GM12874 (cell line): ENCODE measurements at regions not wholly inside any gene's neighbourhood (a gene's known extent, or its start where the extent isn't known, plus 50 kb on each side); places are given as distances from the start of the nearest gene placed in this dataset.

Experiments used
- TF ChIP-seq, protein P1 (sequence below): IDR thresholded peaks from 2 replicates; pipeline ENCODE4 v1.5.1; 2011; ENCODE audit warnings: low read depth, mild to moderate bottlenecking, control low read depth, low read length, moderate library complexity; ENCODE audit not compliant: insufficient read depth

DNA sequence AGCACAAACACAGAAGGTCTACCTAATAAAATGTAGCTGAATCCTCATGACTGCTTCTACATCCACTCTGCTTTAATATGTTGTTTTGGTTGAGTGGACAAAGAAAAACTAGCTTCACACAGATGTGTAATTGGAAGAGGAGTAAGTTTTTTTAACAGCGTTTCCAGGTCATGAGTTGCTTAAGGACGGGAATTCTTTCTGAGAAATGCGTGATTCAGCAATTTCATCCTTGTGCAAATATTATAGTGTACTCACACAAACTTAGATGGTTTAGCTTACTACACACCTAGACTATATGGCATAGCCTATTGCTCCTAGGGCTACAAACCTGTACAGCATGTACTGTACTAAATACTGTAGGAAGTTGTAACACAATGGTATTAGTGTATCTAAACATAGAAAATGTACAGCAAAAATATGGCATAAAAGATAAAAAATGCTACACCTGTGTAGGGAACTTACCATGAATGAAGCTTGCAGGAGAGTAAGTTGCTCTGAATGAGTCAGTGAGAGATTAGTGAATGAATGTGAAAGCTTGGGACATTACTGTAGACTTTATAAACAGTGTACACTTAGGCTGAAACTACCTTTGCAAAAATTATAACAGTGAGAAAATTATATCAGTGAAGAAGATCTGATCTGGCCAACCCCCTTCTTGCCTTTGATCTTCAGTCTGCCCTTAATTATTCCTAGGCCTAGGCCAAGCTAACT lies 70.8 kb upstream of the IL15 start:
- TF ChIP-seq, protein P1, sequence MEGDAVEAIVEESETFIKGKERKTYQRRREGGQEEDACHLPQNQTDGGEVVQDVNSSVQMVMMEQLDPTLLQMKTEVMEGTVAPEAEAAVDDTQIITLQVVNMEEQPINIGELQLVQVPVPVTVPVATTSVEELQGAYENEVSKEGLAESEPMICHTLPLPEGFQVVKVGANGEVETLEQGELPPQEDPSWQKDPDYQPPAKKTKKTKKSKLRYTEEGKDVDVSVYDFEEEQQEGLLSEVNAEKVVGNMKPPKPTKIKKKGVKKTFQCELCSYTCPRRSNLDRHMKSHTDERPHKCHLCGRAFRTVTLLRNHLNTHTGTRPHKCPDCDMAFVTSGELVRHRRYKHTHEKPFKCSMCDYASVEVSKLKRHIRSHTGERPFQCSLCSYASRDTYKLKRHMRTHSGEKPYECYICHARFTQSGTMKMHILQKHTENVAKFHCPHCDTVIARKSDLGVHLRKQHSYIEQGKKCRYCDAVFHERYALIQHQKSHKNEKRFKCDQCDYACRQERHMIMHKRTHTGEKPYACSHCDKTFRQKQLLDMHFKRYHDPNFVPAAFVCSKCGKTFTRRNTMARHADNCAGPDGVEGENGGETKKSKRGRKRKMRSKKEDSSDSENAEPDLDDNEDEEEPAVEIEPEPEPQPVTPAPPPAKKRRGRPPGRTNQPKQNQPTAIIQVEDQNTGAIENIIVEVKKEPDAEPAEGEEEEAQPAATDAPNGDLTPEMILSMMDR: no peak

DNA sequence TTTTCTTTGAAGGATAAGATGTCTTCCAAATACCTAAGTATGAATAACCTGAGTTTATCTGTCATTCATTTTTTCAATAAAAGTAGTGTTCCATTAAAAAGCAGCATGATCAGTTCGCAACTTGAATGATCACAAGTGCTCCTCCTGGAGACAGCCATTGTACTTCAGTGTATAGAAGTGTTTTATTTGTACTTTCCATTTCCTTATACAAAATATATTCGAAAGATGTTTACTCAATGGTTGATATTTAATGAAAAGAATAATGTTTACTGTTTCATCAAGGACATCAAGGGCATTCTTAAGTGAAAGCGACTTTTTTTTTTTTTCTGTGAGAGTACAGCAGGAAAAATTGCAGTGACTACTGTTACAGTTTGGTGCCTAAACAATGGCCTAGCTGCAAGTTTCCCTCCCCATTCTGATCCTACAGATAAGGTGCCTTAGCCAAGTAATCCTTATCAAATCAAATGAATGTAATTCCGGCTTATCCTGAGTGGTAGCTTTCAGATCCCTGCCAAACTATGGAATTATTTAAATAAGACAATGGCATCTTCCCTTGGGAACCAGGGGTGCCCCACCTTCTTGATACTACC lies 69.0 kb upstream of the IL15 start:
- TF ChIP-seq, protein P1: no peak

DNA sequence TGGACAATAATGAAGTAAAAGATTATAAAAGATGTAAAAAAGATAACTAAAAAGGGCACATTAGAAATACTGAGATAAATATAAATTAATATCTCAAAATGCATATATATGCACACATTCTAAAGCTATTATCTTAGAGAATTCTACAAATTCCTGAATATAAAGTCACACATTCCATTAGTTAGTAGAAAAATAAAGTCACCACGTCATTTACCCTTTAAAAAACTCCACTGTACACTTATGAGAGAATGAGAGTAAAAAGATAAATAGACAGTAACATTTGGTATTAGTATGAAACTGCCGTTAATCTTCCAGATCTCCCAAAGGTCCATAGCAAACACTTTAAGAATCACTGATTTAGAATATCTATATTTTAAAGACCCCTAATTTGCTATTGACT lies 67.2 kb upstream of the IL15 start:
- TF ChIP-seq, protein P1: no peak

GRCh38 chr4:141570290-141570689 lies 66.1 kb upstream of the IL15 start:
- TF ChIP-seq, protein P1: no peak

- TF ChIP-seq, protein P1: no peak
Measured at GRCh38 chr4:141571362-141571761, 65.0 kb upstream of the IL15 start.

DNA sequence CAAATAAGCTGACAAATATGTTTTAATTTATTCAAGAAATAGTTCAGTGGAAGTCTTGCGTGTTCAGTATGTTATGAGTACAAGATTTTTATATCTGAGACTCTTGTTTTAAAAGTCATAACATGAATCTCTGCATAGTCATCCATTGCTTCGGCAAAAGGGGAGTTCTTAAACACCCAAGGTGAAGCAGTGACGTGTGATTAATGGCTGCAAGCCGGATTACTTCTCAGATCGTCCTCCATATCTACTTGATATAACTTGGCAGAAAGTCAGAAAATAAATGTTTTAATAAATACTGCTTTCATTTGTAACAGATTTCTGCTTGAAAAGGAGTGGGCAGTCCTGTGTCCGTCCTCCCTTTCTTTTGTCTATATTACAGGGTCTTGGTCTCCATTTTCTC lies 64.6 kb upstream of the IL15 start:
- TF ChIP-seq, protein P1: no peak

- TF ChIP-seq, protein P1: no peak
Measured at GRCh38 chr4:141573678-141574077, 62.7 kb upstream of the IL15 start.
